ENCODE measurements at regions not wholly inside any gene's neighbourhood (a gene's known extent, or its start where the extent isn't known, plus 50 kb on each side); places are given as distances from the start of the nearest gene placed in this dataset.

DNA sequence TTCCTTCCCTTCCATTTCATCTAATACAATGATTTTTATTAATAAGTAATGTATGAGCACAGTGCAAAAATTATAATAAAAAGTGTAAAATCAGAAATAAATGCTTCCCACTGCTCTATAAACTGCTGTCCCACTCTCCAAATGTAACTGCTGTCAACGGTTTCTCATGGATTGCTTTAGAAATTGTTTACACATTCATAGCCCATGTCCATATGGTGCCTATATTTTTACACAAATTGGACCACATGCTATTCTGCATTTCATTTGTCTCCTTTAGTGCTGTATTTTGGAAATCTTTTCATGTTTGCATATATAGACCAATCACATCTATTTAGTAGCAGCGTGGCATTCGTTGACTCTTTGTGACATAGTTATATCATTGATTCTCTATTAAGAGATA is 164.7 kb upstream of the SLCO3A1 start:
- TF ChIP-seq, protein P1, sequence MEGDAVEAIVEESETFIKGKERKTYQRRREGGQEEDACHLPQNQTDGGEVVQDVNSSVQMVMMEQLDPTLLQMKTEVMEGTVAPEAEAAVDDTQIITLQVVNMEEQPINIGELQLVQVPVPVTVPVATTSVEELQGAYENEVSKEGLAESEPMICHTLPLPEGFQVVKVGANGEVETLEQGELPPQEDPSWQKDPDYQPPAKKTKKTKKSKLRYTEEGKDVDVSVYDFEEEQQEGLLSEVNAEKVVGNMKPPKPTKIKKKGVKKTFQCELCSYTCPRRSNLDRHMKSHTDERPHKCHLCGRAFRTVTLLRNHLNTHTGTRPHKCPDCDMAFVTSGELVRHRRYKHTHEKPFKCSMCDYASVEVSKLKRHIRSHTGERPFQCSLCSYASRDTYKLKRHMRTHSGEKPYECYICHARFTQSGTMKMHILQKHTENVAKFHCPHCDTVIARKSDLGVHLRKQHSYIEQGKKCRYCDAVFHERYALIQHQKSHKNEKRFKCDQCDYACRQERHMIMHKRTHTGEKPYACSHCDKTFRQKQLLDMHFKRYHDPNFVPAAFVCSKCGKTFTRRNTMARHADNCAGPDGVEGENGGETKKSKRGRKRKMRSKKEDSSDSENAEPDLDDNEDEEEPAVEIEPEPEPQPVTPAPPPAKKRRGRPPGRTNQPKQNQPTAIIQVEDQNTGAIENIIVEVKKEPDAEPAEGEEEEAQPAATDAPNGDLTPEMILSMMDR (IDR thresholded peaks at IDR 0.05) = no peak
- TF ChIP-seq JUND (IDR thresholded peaks at IDR 0.05) = no peak
- TF ChIP-seq SMC3 (IDR thresholded peaks at IDR 0.05; ENCODE audit: low read depth, low read length) = no peak
- no peak for TF ChIP-seq EP300 (IDR thresholded peaks at IDR 0.05; ENCODE audit: borderline replicate concordance in 1 of 2, low read depth in 1 of 2, low read length in 1 of 2)
- no peak for TF ChIP-seq GABPA (IDR thresholded peaks at IDR 0.05; ENCODE audit: low read depth)
- no peak for TF ChIP-seq RFX5 (IDR thresholded peaks at IDR 0.05; ENCODE audit: low read length)
- no peak for TF ChIP-seq TAF1 (IDR thresholded peaks at IDR 0.05; ENCODE audit: borderline replicate concordance, low read depth, low read length)
- TF ChIP-seq SIN3A (IDR thresholded peaks at IDR 0.05; ENCODE audit: borderline replicate concordance, low read depth, low read length) = no peak
- no peak for TF ChIP-seq POLR2AphosphoS5 (IDR thresholded peaks at IDR 0.05; ENCODE audit: low read depth, low read length)
- no peak for TF ChIP-seq EZH2phosphoT487 (IDR thresholded peaks at IDR 0.05; ENCODE audit: borderline replicate concordance, low read depth)
- TF ChIP-seq, protein P2, sequence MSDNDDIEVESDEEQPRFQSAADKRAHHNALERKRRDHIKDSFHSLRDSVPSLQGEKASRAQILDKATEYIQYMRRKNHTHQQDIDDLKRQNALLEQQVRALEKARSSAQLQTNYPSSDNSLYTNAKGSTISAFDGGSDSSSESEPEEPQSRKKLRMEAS (IDR thresholded peaks at IDR 0.05; ENCODE audit: low read depth) = no peak
- no peak for TF ChIP-seq FOSL2 (IDR thresholded peaks at IDR 0.05; ENCODE audit: borderline replicate concordance, low read depth)
